HCT116 (cell line): ENCODE measurements at regions not wholly inside any gene's neighbourhood (a gene's known extent, or its start where the extent isn't known, plus 50 kb on each side); places are given as distances from the start of the nearest gene placed in this dataset.

Experiments
- ATAC-seq: fragments of 200-7000 bp; cut with Tn5 transposase; 2 replicates; pipeline ENCODE4 v1.9.1; 2020; ENCODE audit warnings: mild to moderate bottlenecking, moderate library complexity
- BruUV-seq: library from RNA; stranded (reverse); fragments of 400-500 nt; replicated peaks from 2 replicates; lab custom pipeline; 2021; lab: Mats Ljungman, UMichigan
- CTCF ChIA-PET: fragments of 300-600 bp; sonication (Branson Sonifier 250); formaldehyde crosslinking; loops from one replicate; lab custom pipeline; 2021; ENCODE audit warnings: antibody characterized with exemption; lab: Charles Lee
- POLR2A ChIA-PET: fragments of 300-600, 350-600 bp; sonication (Branson Sonifier 250); formaldehyde crosslinking; loops from one replicate; lab custom pipeline; 2021; ENCODE audit warnings: antibody characterized with exemption; lab: Charles Lee
- RAD21 ChIA-PET, 2 experiments: fragments of 300-600 bp; sonication (Branson Sonifier 250); formaldehyde crosslinking; loops; one replicate each; lab custom pipeline; 2023; ENCODE audit warnings: low total read pairs in 2 of 2; ENCODE audit not compliant: uncharacterized antibody in 2 of 2, unreplicated experiment in 2 of 2, low non-redundant PET in 1 of 2; lab: Charles Lee
- DNase-seq: peaks from one replicate; pipeline ENCODE4 v3.0.0-alpha.2; 2010; ENCODE audit warnings: low read depth, low spot score
- H2AFZ ChIP-seq: fragments of 200-600 bp; shearing (Covaris generic), sonication (generic); 2 replicates; pipeline ENCODE4 v1.6.1; 2017; ENCODE audit warnings: low read depth, mixed run types, mixed read lengths, antibody characterized with exemption, low read length; ENCODE audit not compliant: poor library complexity, severe bottlenecking
- H3K27ac ChIP-seq: 2 replicates; pipeline ENCODE4 v1.5.1; 2012; ENCODE audit warnings: low read depth, low read length
- H3K27me3 ChIP-seq: fragments of 200-600 bp; sonication (generic); 2 replicates; pipeline ENCODE4 v1.6.1; 2016; ENCODE audit warnings: mixed run types, low read length, mixed read lengths; ENCODE audit not compliant: insufficient read depth
- H3K36me3 ChIP-seq, 2 experiments: fragments of 200-500 bp in 1 of 2; fragments of 200-600 bp in 1 of 2; sonication (Bioruptor generic) in 1 of 2; sonication (generic) in 1 of 2; 2 replicates each; pipeline versions ENCODE4 v1.5.1 to v1.6.1; 2014 to 2016; ENCODE audit warnings: low read length in 2 of 2, inconsistent platforms in 1 of 2, mixed read lengths in 1 of 2, mixed run types in 1 of 2; ENCODE audit not compliant: insufficient read depth in 2 of 2, control insufficient read depth in 1 of 2
- H3K4me1 ChIP-seq, 2 experiments: fragments of 200-600 bp in 1 of 2; sonication (generic) in 1 of 2; 2 replicates each; pipeline versions ENCODE4 v1.5.1 to v1.6.1; 2012 to 2017; ENCODE audit warnings: low read length in 2 of 2, inconsistent platforms in 1 of 2, mild to moderate bottlenecking in 1 of 2, mixed read lengths in 1 of 2, mixed run types in 1 of 2, moderate library complexity in 1 of 2; ENCODE audit not compliant: insufficient read depth in 2 of 2, control insufficient read depth in 1 of 2
- H3K4me2 ChIP-seq: fragments of 200-600 bp; sonication (generic); 2 replicates; pipeline ENCODE4 v1.6.1; 2017; ENCODE audit warnings: mixed run types, low read length, mixed read lengths
- H3K4me3 ChIP-seq, 2 experiments: fragments of 200-600 bp in 1 of 2; sonication (generic) in 1 of 2; replicated peaks in 1 of 2; 2 replicates each; pipeline ENCODE4 v1.5.1; 2011 to 2016; ENCODE audit warnings: low read length in 2 of 2, control low read depth in 1 of 2, low read depth in 1 of 2, mild to moderate bottlenecking in 1 of 2, mixed read lengths in 1 of 2, mixed run types in 1 of 2
- H3K79me2 ChIP-seq: fragments of 200-600 bp; sonication (generic); 2 replicates; pipeline ENCODE4 v1.6.1; 2017; ENCODE audit warnings: mild to moderate bottlenecking, mixed run types, low read length, moderate library complexity, mixed read lengths; ENCODE audit not compliant: insufficient read depth
- H3K9ac ChIP-seq: fragments of 200-600 bp; sonication (generic); 2 replicates; pipeline ENCODE4 v1.6.1; 2016; ENCODE audit warnings: low read length, mixed read lengths
- H3K9me2 ChIP-seq: fragments of 200-600 bp; sonication (generic), shearing (Covaris generic); 2 replicates; pipeline ENCODE4 v1.6.1; 2017; ENCODE audit warnings: mixed run types, mild to moderate bottlenecking, moderate library complexity; ENCODE audit not compliant: insufficient read depth
- H3K9me3 ChIP-seq, 2 experiments: fragments of 200-500 bp in 1 of 2; fragments of 200-600 bp in 1 of 2; sonication (Bioruptor generic) in 1 of 2; sonication (generic) in 1 of 2; 2 replicates each; pipeline ENCODE4 v1.6.1; 2014 to 2017; ENCODE audit warnings: low read length in 2 of 2, mixed read lengths in 2 of 2, inconsistent platforms in 1 of 2, low read depth in 1 of 2, mild to moderate bottlenecking in 1 of 2, mixed run types in 1 of 2, moderate library complexity in 1 of 2; ENCODE audit not compliant: control insufficient read depth in 1 of 2, insufficient read depth in 1 of 2
- H4K20me1 ChIP-seq: fragments of 200-600 bp; sonication (generic), shearing (Covaris generic); 2 replicates; pipeline ENCODE4 v1.6.1; 2017; ENCODE audit warnings: mixed run types, mild to moderate bottlenecking, moderate library complexity; ENCODE audit not compliant: insufficient read depth
- ATF3 ChIP-seq: IDR thresholded peaks from 2 replicates; pipeline ENCODE4 v1.6.1; 2012
- CBX3 ChIP-seq: IDR thresholded peaks from 2 replicates; pipeline ENCODE4 v1.6.1; 2012; ENCODE audit warnings: low read depth
- CEBPB ChIP-seq: IDR thresholded peaks from 2 replicates; pipeline ENCODE4 v1.6.1; 2012; ENCODE audit warnings: low read depth
- EGR1 ChIP-seq: IDR thresholded peaks from 2 replicates; pipeline ENCODE4 v1.6.1; 2012; ENCODE audit warnings: low read depth
- EZH2 ChIP-seq: fragments of 200-600 bp; sonication (generic); IDR thresholded peaks from 2 replicates; pipeline ENCODE4 v1.6.1; 2017; ENCODE audit warnings: antibody characterized with exemption, mixed run types
- MAX ChIP-seq: IDR thresholded peaks from 2 replicates; pipeline ENCODE4 v1.6.1; 2012
- POLR2AphosphoS5 ChIP-seq: IDR thresholded peaks from 2 replicates; pipeline ENCODE4 v1.6.1; 2011; ENCODE audit warnings: mild to moderate bottlenecking, low read depth, low read length, moderate library complexity
- REST ChIP-seq: IDR thresholded peaks from 2 replicates; pipeline ENCODE4 v1.6.1; 2012; ENCODE audit warnings: low read depth
- SIN3A ChIP-seq: IDR thresholded peaks from 2 replicates; pipeline ENCODE4 v1.6.1; 2012; ENCODE audit warnings: low read depth
- SP1 ChIP-seq: IDR thresholded peaks from 2 replicates; pipeline ENCODE4 v1.6.1; 2012; ENCODE audit warnings: low read depth
- SRF ChIP-seq: IDR thresholded peaks from 2 replicates; pipeline ENCODE4 v1.6.1; 2012; ENCODE audit warnings: low read depth
- ZBTB33 ChIP-seq: IDR thresholded peaks from 2 replicates; pipeline ENCODE4 v1.6.1; 2011; ENCODE audit warnings: mild to moderate bottlenecking, low read length, moderate library complexity; ENCODE audit not compliant: insufficient replicate concordance; ENCODE audit errors: extremely low read depth
- intact Hi-C: fragments of 100-400 bp; cut with micrococcal nuclease; formaldehyde crosslinking; loops from 2 replicates; pipeline ENCODE4 v1.10.0; 2022

- BruUV-seq = no TSS peak
Measured at GRCh38 chr14:38053666-38054065, 154.0 kb upstream of the SSTR1 start.

More at GRCh38 chr14:38053666-38054065, 154.0 kb upstream of the SSTR1 start:
- Histone ChIP-seq H3K4me3 (no peak overlapping the region), H3K27ac (no peak overlapping the region), H3K27me3 (no peaks in the 10 kb centered on the region), H3K4me2 (no peak overlapping the region), H3K9me3 (no peaks in the 10 kb centered on the region; a peak in 1 of 4 replicates), H3K79me2 (no peaks in the 10 kb centered on the region), H4K20me1 (no peaks in the 10 kb centered on the region), H3K4me1 (no peaks in the 10 kb centered on the region), H2AFZ (no peak overlapping the region), H3K36me3 (no peaks in the 10 kb centered on the region), H3K9ac (no peak overlapping the region), H3K9me2 (no peaks in the 10 kb centered on the region)
- RAD21 ChIA-PET = no interaction called here
- POLR2A ChIA-PET = no interaction called here
- intact Hi-C loops = no loop called here
- CTCF ChIA-PET = no interaction called here
- TF ChIP-seq SRF = no peak
- no peak for TF ChIP-seq ZBTB33
- no peak for TF ChIP-seq REST
- no peak for TF ChIP-seq EZH2
- TF ChIP-seq POLR2AphosphoS5 = no peak
- no peak for TF ChIP-seq CBX3
- TF ChIP-seq SIN3A = no peak
- no peak for TF ChIP-seq CEBPB
- TF ChIP-seq SP1 = no peak
- TF ChIP-seq MAX = no peak
- no peak for TF ChIP-seq ATF3
- no peak for TF ChIP-seq EGR1
- ATAC-seq (no peak), DNase-seq (no peak)
